HL-60 (cell line): ENCODE measurements at regions not wholly inside any gene's neighbourhood (a gene's known extent, or its start where the extent isn't known, plus 50 kb on each side); places are given as distances from the start of the nearest gene placed in this dataset.
A peak's percentile ranks its signal among the peaks of the same experiment; 100 is the strongest.

Source experiments
- SPI1 ChIP-seq: IDR thresholded peaks from 2 replicates; pipeline ENCODE4 v1.6.1; 2012; ENCODE audit warnings: low read depth, mild to moderate bottlenecking, borderline replicate concordance
- TF ChIP-seq, protein P1 (sequence below): IDR thresholded peaks from one replicate; pipeline ENCODE4 v1.5.1; 2011; ENCODE audit warnings: low read length, control low read depth, inconsistent platforms; ENCODE audit not compliant: insufficient read depth
- TF ChIP-seq, protein P2 (sequence below): IDR thresholded peaks from 2 replicates; pipeline ENCODE4 v1.6.1; 2012; ENCODE audit warnings: low read depth; ENCODE audit not compliant: insufficient replicate concordance

DNA sequence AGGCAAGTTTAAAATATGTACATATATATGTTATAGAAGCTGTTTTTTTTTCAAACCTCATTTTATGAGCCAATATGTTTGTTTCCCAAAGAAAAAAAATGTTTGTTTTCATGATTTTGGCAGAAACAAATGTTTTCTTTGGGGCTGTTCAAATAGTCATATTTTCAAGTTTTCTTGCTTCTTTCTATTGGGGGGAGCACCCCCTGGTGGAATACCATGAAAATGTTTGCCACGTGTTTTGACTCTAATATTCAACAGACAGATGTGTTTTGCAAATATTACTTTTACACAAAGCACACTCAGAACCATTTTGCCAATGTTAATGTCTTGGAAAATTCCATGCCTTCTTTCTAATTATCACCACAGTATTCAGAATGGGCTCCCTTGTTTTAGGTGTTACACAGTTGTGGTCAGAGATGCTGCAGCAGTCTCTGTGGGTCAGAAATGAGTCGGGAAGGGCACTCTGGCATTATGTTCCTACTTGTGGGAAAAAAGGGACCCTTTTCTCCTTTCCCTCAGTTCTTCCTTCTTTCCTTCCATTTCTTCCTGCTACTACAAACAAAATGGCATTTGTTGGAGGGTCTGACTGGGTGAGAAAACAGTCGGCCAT lies 817.0 kb downstream of the TUSC7 start:
- TF ChIP-seq, protein P1, sequence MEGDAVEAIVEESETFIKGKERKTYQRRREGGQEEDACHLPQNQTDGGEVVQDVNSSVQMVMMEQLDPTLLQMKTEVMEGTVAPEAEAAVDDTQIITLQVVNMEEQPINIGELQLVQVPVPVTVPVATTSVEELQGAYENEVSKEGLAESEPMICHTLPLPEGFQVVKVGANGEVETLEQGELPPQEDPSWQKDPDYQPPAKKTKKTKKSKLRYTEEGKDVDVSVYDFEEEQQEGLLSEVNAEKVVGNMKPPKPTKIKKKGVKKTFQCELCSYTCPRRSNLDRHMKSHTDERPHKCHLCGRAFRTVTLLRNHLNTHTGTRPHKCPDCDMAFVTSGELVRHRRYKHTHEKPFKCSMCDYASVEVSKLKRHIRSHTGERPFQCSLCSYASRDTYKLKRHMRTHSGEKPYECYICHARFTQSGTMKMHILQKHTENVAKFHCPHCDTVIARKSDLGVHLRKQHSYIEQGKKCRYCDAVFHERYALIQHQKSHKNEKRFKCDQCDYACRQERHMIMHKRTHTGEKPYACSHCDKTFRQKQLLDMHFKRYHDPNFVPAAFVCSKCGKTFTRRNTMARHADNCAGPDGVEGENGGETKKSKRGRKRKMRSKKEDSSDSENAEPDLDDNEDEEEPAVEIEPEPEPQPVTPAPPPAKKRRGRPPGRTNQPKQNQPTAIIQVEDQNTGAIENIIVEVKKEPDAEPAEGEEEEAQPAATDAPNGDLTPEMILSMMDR: peak; percentile 17
- TF ChIP-seq, protein P2, sequence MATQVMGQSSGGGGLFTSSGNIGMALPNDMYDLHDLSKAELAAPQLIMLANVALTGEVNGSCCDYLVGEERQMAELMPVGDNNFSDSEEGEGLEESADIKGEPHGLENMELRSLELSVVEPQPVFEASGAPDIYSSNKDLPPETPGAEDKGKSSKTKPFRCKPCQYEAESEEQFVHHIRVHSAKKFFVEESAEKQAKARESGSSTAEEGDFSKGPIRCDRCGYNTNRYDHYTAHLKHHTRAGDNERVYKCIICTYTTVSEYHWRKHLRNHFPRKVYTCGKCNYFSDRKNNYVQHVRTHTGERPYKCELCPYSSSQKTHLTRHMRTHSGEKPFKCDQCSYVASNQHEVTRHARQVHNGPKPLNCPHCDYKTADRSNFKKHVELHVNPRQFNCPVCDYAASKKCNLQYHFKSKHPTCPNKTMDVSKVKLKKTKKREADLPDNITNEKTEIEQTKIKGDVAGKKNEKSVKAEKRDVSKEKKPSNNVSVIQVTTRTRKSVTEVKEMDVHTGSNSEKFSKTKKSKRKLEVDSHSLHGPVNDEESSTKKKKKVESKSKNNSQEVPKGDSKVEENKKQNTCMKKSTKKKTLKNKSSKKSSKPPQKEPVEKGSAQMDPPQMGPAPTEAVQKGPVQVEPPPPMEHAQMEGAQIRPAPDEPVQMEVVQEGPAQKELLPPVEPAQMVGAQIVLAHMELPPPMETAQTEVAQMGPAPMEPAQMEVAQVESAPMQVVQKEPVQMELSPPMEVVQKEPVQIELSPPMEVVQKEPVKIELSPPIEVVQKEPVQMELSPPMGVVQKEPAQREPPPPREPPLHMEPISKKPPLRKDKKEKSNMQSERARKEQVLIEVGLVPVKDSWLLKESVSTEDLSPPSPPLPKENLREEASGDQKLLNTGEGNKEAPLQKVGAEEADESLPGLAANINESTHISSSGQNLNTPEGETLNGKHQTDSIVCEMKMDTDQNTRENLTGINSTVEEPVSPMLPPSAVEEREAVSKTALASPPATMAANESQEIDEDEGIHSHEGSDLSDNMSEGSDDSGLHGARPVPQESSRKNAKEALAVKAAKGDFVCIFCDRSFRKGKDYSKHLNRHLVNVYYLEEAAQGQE: no peak
- TF ChIP-seq SPI1: no peak
